IPS-18a (cell line): ENCODE measurements at regions not wholly inside any gene's neighbourhood (a gene's known extent, or its start where the extent isn't known, plus 50 kb on each side); places are given as distances from the start of the nearest gene placed in this dataset.
"Not testable (repeated sequence)": the region's sequence is repeated elsewhere in the genome, so short reads cannot be mapped to it uniquely, and the experiment has no call there.

ENCODE experiments used
- H3K27ac ChIP-seq: one replicate; pipeline ENCODE4 v1.5.1; 2013; ENCODE audit warnings: low read length
- H3K27me3 ChIP-seq: one replicate; pipeline ENCODE4 v1.6.1; 2013; ENCODE audit warnings: mild to moderate bottlenecking, low read length; ENCODE audit not compliant: control insufficient read depth, insufficient read depth
- H3K36me3 ChIP-seq: one replicate; pipeline ENCODE4 v1.6.1; 2013; ENCODE audit warnings: low read depth, low read length; ENCODE audit not compliant: control insufficient read depth
- H3K4me1 ChIP-seq: one replicate; pipeline ENCODE4 v1.6.1; 2013; ENCODE audit warnings: low read depth, low read length; ENCODE audit not compliant: control insufficient read depth
- H3K4me3 ChIP-seq: one replicate; pipeline ENCODE4 v1.5.1; 2013; ENCODE audit warnings: low read length
- H3K9ac ChIP-seq: one replicate; pipeline ENCODE4 v1.6.1; 2013; ENCODE audit warnings: mild to moderate bottlenecking, low read length, moderate library complexity
- H3K9me3 ChIP-seq: one replicate; pipeline ENCODE4 v1.6.1; 2013; ENCODE audit warnings: low read depth, low read length; ENCODE audit not compliant: control insufficient read depth

DNA sequence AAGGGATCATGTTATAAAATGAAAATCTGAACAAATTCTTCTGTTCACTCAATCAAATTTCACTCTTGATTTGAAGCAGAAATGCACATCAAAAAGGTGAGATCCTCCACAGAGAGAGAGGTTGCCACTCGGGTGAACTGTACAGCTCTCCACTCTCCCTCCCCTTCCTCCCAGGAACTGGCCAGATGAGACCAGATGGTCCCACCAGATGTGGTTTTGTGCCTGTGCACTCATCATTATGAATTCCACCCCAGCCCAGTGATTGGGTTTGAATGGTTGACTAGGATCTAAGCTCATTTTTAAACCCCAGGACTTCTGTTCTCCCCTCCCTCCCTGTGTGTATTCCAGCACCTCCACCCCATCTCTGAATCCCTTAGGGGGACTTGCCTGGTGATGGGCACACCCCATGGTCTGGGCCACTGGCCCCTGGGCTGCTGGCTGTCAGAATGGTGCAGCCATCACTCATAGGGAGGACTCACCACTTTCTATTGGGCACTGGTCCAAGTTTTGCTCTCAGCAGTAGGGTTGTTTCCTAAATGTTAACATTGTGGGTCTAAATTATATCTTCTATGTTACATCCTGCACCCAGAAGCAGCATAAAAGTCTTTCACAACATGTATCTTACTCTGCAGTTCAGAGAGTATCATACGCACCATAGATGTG, 393.1 kb downstream of the TNS3 start:
- H3K27me3 ChIP-seq = no peaks in the 10 kb centered on the region
- H3K9ac ChIP-seq = no peak overlapping the region
- no peaks in the 10 kb centered on the region for H3K36me3 ChIP-seq
- H3K9me3 ChIP-seq = no peaks in the 10 kb centered on the region
- no peak overlapping the region for H3K4me3 ChIP-seq
- no peak overlapping the region for H3K27ac ChIP-seq
- no peaks in the 10 kb centered on the region for H3K4me1 ChIP-seq

DNA sequence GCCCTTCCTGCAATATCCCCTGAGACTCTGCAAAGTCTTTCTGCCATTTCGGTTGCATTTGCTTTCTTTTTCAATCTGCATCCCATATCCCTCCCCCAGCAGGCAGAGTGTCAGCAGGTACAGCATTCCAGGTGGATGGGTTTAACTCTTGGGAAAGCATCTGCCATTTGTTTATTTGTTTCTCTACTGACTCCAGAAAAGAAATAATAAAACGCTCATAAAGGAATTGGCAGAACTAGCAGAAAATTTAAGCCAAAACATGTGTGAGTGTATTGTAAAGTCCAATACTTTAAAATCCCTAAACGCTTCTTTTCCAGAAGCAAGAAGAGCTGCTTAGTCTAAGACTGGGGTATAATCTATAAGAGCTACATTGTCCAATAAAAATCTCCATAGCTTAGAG, 393.8 kb downstream of the TNS3 start:
- H3K9me3 ChIP-seq = no peaks in the 10 kb centered on the region
- no peak overlapping the region for H3K4me3 ChIP-seq
- H3K4me1 ChIP-seq = no peaks in the 10 kb centered on the region
- H3K27ac ChIP-seq = no peak overlapping the region
- H3K9ac ChIP-seq = no peak overlapping the region
- H3K36me3 ChIP-seq = no peaks in the 10 kb centered on the region
- H3K27me3 ChIP-seq = no peaks in the 10 kb centered on the region

DNA sequence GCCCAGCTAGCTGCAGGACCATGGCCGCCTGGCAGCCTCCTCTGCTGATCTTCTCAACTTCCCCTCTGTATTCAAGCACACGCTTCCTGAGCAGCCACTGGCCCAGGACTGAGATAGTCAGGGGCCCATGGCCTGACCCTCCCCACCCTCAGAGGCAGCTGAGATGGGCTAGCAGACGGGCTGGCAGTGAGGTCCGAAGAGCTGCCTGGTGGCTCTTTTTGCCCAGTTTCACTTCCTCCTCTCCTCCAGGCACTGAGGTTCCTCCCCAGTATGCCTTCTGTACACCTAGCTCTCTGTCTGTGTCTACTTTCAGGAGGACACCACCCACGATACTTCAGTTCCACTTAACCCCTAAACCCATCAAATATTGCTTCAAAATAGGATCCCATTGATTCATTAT, 395.6 kb downstream of the TNS3 start:
- Histone ChIP-seq H3K9me3 (no peaks in the 10 kb centered on the region), H3K4me3 (no peak overlapping the region), H3K9ac (no peak overlapping the region), H3K27ac (no peak overlapping the region), H3K36me3 (no peaks in the 10 kb centered on the region), H3K4me1 (no peaks in the 10 kb centered on the region), H3K27me3 (no peaks in the 10 kb centered on the region)

DNA sequence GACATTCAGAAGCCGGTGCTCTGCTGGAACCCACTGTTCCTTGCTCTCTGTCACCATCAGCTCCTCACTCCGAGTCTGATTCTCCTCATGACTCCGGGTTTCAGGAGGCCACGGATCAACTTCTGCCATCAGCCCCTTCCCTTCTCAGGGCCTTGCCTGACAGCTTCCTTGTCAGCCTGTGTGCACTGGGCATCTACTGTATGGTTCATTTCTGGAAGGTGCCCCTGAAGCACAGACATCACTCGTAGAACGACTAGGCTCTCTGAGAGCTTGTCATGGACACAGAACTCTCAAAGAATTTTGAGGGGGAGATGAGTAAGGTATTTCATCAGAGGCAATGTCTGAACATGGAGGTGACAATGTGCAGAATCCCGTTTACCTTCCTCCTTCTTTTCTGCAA, 396.1 kb downstream of the TNS3 start:
- Histone ChIP-seq H3K9ac (no peak overlapping the region), H3K9me3 (no peaks in the 10 kb centered on the region), H3K27ac (no peak overlapping the region), H3K36me3 (no peaks in the 10 kb centered on the region), H3K4me3 (no peak overlapping the region), H3K27me3 (no peaks in the 10 kb centered on the region), H3K4me1 (no peaks in the 10 kb centered on the region)

DNA sequence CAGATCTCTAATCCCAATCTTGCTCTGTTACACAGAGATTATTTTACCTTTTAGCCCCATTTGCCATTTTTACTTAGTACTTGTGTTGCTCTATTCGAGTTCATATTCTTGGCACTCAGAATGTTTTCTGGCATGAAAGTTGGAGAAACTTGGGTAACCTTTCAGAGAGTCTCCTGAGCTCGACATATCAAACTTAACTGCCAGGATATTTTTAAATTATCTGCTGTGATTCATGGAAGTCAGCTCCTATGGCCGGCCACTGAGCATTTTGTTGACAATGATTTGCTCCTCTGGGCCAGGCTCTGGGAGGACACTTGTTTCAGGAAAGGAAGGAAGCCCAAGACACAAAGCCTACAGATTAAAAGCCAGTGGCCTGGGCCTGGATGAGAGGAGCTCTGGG, 396.7 kb downstream of the TNS3 start:
- no peak overlapping the region for H3K4me3 ChIP-seq
- no peak overlapping the region for H3K27ac ChIP-seq
- H3K36me3 ChIP-seq = no peaks in the 10 kb centered on the region
- no peaks in the 10 kb centered on the region for H3K9me3 ChIP-seq
- H3K27me3 ChIP-seq = no peaks in the 10 kb centered on the region
- no peak overlapping the region for H3K9ac ChIP-seq
- H3K4me1 ChIP-seq = no peaks in the 10 kb centered on the region

DNA sequence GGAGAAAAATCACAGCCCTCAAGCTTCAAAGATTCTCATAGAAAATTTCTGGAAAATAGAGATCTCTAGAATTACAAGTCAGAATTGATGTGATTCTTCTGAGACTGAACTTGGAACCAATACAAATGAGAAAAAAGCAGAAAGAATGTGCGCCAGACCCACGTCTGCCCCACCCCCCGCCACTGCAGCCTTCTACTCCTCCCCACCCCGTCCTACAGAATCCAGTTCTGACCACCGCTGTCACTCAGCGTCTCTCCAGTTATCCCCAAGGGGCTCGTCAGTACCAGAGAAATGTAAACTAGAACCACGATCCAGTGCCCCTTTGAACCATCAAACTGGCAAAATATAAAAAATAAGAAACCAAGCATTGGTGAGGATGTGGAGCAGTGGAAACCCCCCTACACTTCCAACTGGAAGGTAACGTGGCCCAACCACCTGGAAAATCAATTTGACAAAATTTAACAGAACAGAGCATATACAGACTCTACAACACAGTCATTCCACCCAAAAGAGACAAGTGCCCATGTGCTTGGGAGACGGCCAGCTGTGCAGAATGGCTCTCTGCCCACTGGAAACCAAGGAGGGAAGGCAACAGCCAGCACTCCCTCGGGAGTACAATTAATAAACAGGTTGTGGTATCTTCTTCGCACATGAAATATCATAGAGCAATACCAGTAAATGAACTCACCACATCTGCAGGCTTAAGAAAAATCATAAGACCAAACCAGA, 397.9 kb downstream of the TNS3 start:
- no peak overlapping the region for H3K9ac ChIP-seq
- H3K36me3 ChIP-seq = no peaks in the 10 kb centered on the region
- H3K4me3 ChIP-seq = no peak overlapping the region
- H3K9me3 ChIP-seq = no peaks in the 10 kb centered on the region
- H3K4me1 ChIP-seq = no peaks in the 10 kb centered on the region
- H3K27ac ChIP-seq = no peak overlapping the region
- H3K27me3 ChIP-seq = no peaks in the 10 kb centered on the region

DNA sequence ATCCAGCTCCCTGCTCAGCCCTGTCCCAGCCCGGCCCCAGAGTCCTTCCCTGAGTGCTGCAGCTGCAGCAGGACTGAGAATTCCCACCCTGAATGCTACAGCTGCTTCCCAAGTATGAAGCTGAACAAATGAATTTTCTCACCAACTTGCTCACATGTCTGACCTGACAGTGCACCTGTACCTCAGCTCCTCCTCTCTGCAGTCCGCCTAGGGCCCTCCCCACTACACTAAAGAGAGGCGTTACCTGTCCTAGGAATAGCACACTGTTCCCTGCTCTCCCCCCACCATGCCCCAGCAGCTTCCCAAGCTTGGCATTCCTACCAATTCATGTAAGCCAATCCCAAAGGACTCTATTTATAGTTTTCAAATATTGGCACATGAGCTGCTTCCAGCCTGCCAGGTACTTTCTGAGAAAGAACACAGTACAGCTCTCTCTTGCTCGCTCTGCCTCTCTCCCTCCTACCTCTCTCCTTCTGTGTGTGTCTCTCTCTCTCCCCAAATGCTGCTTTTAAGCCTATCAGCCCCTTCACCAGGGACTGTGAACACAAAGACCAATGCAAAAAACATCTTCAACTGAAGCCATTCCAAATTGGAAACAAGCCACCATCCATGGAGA, 400.1 kb downstream of the TNS3 start:
- Histone ChIP-seq H3K4me1 (no peaks in the 10 kb centered on the region), H3K27ac (no peak overlapping the region), H3K27me3 (no peaks in the 10 kb centered on the region), H3K9me3 (no peaks in the 10 kb centered on the region), H3K4me3 (no peak overlapping the region), H3K36me3 (no peaks in the 10 kb centered on the region), H3K9ac (no peak overlapping the region)

DNA sequence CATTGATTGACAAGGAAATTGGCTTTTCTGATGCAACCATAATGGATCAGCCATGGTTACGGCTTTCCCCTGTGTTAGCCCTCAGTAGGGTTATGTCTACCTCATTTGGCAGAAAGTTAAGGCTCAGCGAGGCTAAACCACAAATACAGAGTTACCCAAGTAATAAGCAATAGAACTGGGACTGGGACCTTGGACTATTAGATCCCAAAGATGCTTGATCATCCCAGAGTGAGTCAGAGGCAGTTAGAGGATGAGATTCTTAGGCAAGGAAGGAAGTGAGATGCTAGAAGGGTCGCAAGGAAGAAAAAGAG, 401.4 kb downstream of the TNS3 start:
- H3K27me3 ChIP-seq = no peaks in the 10 kb centered on the region
- H3K27ac ChIP-seq = no peak overlapping the region
- H3K4me1 ChIP-seq = no peaks in the 10 kb centered on the region

DNA sequence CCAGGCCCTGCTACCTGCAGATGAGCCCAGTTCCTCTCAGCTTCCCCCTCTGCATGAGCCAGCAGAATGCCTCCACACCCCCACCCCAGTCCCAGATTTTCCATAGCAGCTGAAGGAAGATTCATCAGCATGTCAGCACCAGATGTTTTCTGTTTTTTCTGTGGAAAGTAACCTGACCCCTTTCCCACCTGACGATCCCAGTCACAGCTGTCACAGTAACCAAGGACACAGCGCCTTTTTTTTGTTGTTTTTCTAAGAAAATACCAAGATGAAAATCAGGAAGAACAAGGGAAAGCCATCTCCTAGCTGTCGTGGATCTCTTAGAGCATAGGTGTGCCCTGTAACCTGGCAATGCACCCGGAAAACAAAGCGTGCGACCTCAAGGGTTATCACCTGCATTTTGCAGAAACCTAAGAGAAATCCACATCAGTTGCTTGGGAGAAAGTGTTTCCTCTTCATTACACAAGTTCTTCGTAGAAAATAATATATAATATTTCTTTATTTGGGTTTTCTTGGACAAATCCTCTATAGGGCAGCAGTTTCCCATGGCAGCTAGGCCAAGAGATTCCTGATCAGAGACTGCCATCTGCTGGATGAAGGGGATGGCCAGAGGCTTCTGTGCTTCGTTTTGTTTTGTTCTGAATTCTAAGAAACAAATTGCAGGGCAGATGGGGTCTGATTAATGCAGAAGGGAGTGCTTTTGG, 401.9 kb downstream of the TNS3 start:
- H3K9ac ChIP-seq = no peak overlapping the region
- H3K9me3 ChIP-seq = no peaks in the 10 kb centered on the region
- H3K4me3 ChIP-seq = no peak overlapping the region

More for the DNA sequence above, 401.4 kb downstream of the TNS3 start:
- Histone ChIP-seq H3K9me3 (no peaks in the 10 kb centered on the region), H3K9ac (no peak overlapping the region), H3K4me3 (no peak overlapping the region), H3K36me3 (no peaks in the 10 kb centered on the region)

DNA sequence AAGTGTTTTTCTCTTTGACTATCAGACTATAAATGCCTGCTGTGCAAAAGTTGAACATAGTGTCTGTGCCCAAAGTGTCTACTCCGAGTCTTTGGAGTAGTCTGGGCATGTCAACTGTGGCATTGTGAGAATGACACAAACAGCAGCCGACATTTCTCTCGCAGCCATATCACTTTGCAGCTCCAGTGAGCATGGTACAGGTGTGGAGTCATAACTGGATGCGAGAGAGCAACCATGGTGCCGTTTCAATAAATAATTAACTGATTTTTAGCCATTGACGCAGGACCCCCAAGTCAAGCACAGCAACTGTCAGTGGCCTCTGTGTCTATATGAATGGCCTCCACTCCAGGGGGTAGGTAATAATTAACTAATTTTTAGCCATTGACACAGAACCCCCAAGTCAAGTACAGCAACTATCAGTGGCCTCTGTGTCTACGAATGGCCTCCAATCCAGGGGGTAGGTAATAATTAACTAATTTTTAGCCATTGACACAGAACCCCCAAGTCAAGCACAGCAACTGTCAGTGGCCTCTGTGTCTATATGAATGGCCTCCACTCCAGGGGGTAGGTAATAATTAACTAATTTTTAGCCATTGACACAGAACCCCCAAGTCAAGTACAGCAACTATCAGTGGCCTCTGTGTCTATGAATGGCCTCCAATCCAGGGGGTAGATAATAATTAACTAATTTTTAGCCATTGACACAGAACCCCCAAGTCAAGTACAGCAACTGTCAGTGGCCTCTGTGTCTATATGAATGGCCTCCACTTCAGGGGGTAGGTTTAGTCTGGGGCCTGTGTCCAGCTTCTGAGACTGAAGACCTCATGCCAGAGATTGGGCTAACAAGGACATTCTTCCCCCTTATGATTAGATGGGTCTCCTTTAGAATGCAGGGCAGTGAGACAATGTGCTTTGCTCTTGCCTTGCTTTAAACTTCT, 409.0 kb downstream of the TNS3 start:
- H3K9ac ChIP-seq, H3K27ac ChIP-seq, H3K4me3 ChIP-seq, H3K36me3 ChIP-seq, H3K27me3 ChIP-seq, H3K9me3 ChIP-seq, H3K4me1 ChIP-seq: not testable (repeated sequence)

More for the DNA sequence above, 401.9 kb downstream of the TNS3 start:
- Histone ChIP-seq H3K27ac (no peak overlapping the region), H3K27me3 (no peaks in the 10 kb centered on the region), H3K4me1 (no peaks in the 10 kb centered on the region), H3K36me3 (no peaks in the 10 kb centered on the region)

DNA sequence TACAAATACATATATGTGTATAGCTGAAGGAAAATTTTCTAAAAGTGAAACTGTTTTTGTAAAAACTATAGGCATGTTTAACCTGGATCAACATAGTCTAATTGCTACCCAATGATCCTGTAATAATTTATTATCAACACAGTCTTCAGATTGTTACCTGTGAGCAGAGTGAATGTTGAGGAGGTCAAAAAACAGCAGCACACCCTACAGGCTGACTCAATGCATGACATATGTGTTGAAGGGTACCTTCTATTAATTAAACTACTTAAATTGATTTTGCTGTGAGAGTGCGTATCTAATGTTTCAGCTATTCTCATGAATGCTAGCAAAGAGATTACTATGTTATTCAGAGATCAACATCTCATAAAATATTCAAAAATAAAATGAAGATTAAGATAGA, 411.4 kb downstream of the TNS3 start:
- Histone ChIP-seq H3K4me3 (no peak overlapping the region), H3K9me3 (no peaks in the 10 kb centered on the region), H3K36me3 (no peaks in the 10 kb centered on the region), H3K4me1 (no peaks in the 10 kb centered on the region), H3K27me3 (no peaks in the 10 kb centered on the region), H3K27ac (no peak overlapping the region), H3K9ac (no peak overlapping the region)
